HG02571 (cell line): ENCODE measurements at regions not wholly inside any gene's neighbourhood (a gene's known extent, or its start where the extent isn't known, plus 50 kb on each side); places are given as distances from the start of the nearest gene placed in this dataset.
A peak's percentile ranks its signal among the peaks of the same experiment; 100 is the strongest.
"Not testable (repeated sequence)": the region's sequence is repeated elsewhere in the genome, so short reads cannot be mapped to it uniquely, and the experiment has no call there.

Experiments
- ATAC-seq: cut with Tn5 transposase; IDR thresholded peaks from one replicate; pipeline ENCODE4 v1.9.1; 2021; ENCODE audit warnings: mild to moderate bottlenecking, moderate library complexity; ENCODE audit not compliant: unreplicated experiment

DNA sequence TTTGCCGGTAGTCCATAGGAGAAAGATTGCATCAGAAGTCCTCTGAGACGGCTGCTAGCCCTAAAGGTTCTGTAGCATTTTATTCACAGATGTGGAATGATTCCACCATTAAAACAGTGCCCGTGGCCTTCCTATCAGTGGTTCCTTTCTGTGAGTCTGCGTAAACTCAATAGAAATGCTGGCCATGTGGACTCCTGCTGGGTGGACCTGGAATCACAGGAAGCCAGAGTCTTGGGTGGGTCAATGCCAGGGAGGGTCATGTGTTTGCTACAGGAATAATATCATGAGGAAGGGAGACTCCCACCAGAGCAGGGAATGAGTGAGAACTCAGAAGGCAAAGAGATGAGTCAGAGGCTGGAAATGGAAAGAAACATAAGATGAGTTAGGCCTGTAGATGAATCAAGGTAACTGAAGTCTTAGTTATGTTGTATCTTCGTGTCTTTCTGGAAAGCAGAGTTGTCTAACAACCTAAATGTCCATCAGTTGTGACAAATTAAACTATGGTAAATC lies 410.4 kb upstream of the AUTS2 start:
- no peak for ATAC-seq

DNA sequence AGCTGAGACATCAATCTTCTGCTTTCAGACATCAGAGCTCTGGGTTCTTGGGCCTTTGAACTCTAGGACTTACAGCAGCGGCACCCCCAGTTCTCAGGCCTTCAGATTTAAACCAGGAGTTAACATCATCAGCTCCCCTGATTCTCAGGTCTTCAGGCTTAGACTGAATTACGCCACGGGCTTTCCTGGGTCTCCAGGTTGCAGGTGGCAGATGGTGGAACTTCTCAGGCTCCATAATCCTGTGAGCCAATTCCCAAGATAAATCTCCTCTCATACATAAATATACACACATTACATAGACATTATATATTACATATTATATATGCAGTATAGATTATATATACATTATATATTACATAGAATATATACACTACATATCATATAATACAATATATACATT lies 408.9 kb upstream of the AUTS2 start:
- no peak for ATAC-seq

DNA sequence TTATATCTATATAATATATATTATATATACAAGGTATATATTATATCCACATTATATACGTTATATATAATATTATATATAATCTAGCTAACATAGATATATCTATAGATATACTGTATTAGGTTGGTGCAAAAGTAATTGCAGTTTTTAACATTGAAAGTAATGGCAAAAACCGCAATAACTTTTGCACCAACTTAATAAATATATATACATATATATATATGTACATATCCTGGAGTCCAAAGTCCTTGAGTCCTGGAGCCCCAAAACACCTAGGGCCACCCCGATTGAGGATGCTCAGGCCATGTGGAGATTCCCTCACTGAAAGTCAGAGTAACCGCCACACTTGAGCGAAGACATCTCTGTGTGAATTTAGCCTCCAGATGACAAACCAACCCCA lies 408.2 kb upstream of the AUTS2 start:
- no peak for ATAC-seq

DNA sequence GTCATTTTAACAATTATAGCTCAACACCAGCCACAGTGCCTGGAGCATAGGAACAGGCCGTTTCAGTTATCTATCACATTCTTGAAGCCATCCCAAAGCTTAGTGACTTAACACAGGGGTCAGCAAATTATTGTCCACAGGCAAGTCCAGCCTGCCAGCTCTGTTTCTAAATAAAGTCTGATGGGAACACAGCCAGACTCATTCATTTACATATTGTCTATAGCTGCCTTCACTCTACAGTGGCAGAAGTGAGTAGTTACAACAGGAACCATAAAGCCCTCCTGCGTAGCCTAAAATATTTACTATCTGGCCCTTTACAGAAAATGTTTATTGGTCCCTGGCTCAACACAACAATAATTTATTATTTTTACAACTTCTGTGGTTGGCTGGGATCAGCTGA lies 407.5 kb upstream of the AUTS2 start:
- ATAC-seq = no peak

DNA sequence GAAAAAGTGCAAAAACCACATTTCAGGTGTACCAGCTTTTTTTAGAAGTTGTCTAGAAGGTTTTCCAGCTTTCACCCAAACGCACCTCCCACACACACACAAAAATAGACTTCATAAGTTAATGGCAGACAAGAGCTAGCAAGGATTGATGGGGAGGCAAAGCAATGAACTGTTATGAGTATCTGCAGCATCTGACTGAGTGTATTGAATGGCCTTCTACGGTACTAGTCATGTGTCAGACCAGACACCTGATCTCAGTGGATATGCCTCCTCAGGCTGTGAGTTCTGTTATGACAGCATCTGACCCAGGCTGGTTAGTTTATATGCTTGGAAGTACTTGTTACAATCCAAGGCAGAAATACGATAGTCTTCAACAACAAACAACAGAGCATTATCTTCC lies 406.1 kb upstream of the AUTS2 start:
- peak; percentile 79 for ATAC-seq

DNA sequence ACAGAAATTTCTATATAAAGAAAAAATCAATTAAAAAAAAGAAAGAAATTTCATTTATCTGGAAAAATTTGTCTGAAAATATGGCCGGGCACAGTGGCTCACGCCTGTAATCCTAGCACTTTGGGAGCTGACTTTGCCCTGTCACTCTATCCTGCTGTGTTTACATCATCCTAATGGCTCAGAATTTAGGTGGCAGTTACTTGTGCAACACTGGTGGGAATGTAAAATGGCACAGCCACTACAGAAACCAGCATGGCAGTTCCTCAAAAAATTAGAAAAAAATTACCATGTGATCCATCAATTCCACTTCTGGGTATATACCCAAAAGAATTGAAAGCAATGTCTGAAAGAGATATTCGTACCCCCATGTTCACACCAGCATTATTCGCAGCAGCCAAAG lies 405.2 kb upstream of the AUTS2 start:
- ATAC-seq = no peak

DNA sequence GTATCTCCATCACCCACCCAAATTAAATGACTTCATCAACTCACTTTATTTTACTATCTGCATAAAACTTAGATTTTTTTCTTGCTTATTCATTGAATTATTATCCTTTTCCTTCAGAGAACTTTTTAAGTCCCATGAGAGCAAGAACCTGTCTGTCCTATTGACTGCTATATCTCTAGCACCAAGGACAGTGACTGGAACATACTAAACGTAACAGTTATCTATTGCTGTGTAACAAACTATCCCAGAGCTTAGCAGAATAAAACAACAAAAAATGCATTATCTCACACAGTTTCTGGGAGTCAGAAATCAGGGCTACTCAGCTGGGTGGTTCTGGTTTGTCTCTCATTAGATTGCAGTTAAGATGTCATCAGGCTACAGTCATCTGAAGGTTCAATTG lies 401.7 kb upstream of the AUTS2 start:
- no peak for ATAC-seq

DNA sequence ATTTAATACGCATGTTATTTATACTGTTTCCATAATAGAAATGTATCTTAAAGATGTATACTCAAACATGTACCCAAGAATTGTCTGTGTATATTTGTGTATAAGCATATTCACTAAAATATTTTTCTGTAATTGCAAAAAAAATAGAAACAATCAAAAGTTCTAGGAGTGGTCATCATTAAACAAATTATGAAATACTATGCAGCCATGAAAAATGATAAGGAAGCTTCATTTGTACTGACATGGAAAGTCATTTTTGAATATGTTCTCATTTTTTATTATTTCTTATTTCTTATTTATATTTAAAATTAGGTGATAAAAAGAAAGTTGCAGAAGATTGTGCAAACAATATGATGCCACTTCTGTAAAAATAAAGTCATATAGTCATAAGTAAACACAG lies 400.0 kb upstream of the AUTS2 start:
- ATAC-seq = no peak

DNA sequence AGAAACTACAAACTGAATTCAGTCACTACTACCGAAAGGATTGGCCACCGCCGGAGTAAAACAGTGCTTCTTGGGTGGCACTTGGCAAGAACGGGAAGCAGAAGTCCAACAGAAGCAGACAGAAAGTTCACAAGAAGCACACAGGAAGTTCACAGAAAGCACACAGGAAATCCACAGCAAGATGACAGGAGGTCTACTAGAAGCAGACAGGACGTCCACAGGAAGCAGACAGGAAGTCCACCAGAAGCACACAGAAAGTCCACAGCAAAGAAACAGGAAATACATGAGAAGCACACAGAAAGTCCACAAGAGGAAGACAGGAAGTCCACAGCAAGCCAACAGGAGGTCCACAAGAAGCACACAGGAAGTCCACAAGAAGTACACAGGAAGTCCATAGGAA lies 399.2 kb upstream of the AUTS2 start:
- ATAC-seq = no peak

DNA sequence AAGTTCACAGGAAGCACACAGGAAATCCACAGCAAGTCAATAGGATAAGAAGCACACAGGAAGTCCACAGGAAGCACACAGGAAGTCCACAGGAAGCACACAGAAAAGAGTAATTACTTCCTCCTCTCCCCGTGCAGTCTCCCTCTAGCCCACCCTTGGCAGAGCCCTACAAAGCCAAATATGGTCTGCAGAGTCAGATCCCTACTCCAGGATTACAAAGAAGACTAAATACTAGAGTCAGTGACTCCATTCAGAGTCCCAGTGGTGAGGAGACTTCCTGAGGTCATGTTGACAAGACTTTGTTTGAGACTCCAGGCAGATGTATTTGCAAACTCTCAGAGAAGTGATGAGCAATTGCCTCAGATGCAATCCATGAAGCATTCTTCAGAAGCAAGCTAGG lies 398.6 kb upstream of the AUTS2 start:
- no peak for ATAC-seq

DNA sequence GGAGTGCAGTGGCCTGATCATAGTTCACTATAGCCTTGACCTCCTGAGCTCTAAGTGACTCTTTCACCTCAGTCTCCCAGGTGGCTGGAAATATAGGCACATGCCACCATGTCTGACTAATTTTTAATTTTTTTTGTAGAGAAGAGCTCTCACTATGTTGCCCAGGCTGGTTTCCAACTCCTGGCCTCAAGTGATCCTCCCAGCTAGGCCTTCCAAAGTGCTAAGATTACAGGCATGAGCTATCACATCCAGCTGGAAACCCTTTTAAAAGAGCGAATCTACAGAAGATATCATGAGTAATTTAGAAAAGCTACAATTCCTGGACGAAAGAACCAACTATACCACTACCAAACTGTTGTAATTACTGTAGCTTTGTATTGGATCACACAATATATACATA lies 394.4 kb upstream of the AUTS2 start:
- ATAC-seq = no peak

DNA sequence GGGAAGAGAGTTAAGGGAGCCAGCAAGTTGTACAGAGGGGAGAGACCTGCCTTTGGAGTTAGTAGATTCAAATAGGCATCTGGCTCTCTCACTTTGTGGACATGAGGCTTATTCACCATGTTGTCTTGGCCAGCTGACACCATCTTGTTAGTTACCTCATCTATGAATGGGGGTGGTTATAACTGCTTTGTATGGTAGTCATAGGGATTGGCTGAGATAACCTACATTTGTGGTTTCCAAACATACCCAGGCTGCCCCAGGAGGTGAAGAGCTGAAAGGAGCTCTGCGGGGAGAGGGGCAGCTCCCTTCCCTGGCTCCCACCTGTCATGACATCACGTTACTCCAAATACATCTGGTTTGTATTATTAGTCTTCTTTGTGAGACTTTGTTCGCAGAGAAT lies 393.3 kb upstream of the AUTS2 start:
- ATAC-seq = no peak

DNA sequence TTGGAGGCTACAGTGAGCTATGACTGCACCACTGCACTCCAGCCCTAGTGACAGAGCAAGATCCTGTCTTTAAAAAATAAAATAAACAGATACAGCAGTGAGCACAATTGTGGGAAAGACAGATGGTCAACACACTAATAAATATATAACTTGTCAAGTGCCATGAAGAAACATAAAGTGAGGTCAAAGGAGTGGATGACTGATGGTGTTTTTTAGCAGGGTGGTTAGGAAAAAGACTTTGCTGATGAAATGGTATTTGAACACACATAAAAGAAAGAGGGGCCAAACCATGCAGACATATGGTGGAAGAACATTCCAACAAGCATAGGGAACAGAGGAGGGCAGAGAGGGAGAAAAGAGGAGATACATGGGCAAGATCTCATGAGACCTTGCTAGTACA lies 392.7 kb upstream of the AUTS2 start:
- ATAC-seq = no peak

DNA sequence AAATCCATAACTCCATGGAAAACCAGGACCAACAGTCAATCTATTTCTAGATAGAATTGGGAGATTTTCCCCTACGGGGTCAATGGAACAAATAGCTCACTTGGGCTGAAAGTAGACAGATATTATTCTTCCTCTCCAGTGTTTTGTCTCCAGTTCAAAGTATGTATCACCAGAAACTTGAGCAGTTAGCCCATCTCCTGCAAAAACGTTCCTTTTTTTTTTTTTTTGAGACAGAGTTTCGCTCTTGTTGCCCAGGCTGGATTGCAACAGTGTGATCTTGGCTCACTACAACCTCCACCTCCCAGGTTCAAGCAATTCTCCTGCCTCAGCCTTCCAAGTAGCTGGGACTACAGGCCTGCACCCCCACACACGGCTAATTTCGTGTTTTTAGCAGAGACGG lies 390.0 kb upstream of the AUTS2 start:
- ATAC-seq = no peak

DNA sequence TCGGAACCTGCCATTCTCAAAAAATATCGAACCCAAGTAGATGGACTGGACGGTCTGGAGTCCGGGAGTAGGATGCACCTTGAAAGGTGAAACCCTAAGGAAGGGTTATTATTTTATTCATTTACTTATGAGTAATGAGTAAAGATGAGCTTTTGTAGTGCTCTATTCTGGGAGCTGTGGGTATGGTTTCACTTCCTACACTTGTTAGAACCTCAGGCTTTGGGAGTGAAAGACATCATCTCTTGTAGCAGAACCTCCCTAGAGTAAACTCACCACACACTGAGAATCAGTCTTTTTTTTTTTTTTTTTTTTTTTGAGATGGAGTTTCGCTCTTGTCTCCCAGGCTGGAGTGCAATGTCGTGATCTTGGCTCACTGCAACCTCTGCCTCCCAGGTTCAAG lies 389.4 kb upstream of the AUTS2 start:
- ATAC-seq = peak; percentile 91

DNA sequence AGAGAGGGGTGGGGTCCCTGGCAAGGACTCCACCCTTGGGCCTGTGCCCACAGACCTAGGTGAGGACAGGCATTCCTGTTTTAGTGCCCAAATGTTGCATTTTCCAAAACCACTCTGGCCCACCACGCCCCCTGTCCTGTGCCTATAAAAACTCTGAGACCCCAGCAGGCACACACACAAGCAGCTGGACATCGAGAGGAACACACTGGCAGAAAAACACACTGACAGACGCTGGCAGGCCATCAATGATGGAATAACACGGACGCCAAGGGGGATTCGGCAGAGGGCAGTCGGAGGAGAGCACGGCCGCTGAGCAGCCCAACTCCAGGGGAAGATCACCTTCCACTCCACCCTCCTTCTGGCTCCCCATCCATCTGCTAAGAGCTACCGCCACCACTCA lies 386.9 kb upstream of the AUTS2 start:
- no peak for ATAC-seq

DNA sequence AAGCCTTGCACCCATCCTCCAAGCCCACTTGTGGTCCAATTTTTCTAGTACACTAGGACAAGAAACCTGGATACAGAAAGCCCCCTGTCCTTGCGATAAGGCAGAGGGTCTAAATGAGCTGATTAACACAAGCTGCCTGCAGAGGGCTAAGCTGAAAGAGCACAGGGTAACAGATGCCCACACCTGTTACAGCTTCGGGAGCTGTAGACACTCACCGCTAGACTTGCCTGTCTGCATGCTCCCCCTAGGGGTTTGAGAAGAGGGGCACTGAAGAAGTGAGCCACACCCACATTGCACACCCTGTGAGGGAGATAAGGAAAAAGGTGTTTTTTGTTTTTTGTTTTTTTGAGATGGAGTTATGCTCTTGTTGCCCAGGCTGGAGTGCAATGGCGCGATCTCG lies 386.5 kb upstream of the AUTS2 start:
- no peak for ATAC-seq

DNA sequence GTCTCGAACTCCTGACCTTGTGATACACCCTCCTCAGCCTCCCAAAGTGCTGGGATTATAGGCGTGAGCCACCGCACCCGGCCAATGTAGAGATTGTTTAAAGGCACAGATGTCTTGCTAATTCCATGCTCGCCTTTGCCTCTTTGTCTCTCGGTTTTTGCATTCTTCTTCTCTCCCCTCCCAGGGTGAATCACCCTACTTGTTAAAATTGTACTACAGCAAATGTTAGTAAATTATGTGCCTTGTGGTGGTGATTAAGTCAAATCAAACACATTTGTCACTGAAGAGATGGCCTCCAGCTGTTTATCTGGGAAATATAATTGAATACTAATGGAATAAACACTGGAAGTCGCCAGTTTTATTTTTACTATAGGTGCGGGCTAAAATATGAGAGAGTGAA lies 384.4 kb upstream of the AUTS2 start:
- ATAC-seq = no peak

DNA sequence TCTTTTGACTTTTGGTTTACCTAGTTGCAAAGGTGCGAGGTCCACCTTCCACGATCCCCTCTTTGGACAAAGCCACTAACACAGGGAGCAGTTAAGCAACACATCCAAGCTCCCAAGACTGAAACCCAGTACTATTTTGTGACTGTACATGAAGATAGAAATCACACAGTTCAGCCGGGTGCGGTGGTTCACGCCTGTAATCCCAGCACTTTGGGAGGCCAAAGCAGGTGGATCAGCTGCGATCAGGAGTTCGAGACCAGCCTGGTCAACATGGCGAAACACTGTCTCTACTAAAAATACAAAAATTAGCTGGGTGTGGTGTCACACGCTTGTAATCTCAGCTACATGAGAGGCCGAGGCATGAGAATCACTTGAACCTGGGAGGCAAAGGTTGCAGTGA lies 382.8 kb upstream of the AUTS2 start:
- ATAC-seq = not testable (repeated sequence)

DNA sequence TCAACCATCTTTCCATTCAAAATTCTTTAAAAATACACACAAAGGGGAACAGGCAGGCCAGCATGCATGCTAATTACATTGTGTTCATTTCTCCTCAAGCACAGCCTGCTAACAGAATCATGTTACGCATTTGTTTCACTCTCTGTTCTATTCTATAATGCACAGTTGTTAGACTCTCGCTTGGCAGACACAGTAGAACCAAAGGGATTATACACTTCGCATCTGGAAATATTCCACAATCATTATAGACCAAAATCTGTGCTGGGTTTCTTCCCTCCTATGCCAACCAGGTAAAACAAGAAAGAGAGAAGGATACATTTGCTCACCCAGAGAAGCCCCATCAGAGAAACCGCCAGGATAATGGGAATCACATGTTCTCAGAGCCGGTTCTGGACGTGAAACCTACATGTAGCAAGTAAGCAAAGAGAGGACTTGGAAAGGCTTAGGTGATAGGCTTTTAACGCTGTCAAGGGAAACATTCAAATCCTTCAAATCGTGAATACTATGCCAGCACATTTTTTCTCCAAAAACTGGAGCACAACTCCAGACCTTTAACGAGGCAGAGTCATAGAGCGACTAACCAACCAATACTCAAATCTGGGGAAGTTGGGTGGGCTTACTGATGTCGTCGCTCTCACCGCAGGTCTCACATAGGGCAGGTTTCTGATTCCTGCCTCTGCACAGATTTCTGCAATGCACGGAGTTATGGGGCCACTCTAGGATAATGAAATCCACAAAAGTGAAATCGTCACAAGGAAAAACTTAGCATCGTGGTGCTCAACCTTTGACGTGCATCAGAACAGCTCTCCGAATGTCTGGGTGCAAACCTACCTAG lies 380.5 kb upstream of the AUTS2 start:
- no peak for ATAC-seq

DNA sequence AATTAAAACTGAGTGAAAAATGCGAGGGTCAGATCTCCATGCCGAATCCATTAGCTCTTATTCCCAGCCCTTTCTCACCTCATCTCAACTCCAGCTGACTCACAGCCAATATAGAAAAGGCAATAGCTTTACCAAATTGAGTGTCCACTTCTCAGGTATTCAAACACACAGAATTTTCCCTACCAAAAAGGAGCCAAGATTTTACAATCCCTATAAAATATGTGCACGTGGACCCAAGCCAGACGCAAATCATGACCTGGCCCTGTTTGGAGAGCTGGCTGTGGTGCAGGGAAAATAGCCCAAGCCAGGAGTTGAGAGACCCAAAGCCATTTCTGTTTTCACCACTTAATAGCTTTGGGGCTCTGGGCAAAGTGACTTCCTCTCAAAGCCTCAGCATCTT lies 379.7 kb upstream of the AUTS2 start:
- no peak for ATAC-seq

DNA sequence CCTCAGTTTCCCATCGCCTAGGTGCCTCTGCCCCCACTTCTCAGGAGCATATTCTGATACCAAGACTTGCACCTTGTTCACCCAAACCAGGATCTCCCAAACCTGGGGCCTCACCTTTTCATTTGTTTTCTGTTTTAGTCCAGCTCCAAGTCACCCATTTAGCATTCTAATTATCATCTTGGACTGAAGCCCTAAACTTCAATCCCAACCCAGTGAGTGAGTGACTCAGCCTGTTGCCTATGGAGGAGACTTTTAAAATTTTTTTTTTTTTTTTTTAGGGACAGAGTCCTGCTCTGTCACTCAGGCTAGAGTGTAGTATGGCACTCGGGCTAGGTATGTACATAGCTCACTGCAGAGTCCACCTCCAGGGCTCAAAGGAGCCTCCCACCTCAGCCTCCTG lies 378.9 kb upstream of the AUTS2 start:
- no peak for ATAC-seq
